LoVo (cell line): ENCODE measurements at regions not wholly inside any gene's neighbourhood (a gene's known extent, or its start where the extent isn't known, plus 50 kb on each side); places are given as distances from the start of the nearest gene placed in this dataset.

Experiments used
- DNase-seq: peaks from one replicate; pipeline ENCODE4 v3.0.0-alpha.2; 2016; ENCODE audit warnings: low spot score

DNA sequence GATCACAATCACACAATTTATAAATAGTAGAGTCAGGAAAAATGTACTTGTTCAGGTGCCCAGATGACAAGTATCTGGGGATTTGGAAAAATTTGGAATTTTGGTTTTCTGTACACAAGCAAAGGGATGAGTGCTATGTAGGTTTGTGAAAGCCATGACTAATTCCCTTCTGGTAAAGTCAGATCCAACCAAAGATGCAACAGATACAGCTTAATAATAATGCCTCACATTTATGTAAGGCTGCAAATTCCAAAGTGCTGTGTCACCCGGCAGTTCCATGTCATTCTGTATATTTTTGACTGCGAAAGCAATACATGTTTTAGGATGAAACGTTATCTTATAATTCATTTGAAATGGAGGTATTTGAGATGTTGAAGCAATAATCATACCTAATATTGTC is 102.7 kb upstream of the AGBL1 start:
- no peak for DNase-seq

DNA sequence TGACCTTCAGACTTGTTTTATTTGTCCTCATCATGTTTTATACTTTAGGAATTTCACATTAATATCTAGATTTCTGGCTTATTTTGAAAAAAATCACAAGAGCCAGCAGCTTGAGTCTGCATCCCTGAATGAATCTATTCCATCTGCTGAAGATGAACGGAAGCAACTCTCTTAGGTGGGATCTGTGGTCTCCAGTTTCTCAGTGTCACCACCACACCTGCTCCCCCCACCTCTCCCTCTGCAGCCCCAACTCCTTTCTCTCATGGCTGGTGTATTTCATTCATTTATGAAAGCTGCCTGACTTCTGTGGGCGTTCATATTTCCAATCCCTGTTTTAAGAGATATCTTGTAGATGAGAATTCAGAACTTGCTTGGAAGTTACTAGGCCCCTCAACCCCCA is 102.1 kb upstream of the AGBL1 start:
- no peak for DNase-seq

DNA sequence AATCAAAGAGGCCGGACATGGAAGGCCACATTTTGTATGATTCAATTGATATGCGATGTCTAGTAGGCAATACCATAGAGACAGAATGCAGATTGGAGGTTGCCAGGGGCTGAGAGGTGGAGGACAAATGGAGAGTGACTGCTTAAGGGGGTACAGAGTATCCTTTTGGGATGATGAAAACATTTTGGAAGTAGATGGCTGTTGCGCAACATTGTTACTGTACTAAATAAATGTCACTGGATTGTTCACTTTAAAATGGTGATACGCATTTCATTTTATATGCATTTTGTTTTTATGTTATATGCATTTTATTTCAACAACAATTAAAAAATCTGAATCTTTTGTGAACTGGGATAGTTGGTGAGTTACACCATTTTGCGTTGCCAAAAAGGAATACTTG is 99.7 kb upstream of the AGBL1 start:
- no peak for DNase-seq

DNA sequence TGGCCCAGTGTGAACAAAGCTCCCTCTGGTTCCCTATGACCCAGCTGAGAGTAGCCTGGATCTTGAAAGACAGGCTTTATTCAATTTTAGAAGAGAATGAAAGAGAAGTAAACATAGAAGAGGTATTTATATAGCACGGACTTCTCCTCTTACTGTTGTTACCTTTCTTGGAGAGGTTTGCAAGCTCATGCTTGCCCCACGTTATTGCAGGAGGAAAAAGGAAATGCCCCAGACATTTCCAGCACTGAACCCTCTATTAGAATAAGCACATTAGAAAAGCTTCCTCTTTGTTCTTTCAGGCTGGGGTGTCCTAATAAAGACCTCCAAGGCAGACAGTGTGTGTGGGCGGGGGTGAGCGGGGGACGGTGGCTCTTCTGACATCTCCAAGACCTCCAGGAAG is 98.7 kb upstream of the AGBL1 start:
- no peak for DNase-seq

GRCh38 chr15:85984241-85984640 is 95.4 kb upstream of the AGBL1 start:
- no peak for DNase-seq

- DNase-seq, result no peak
These were observed 93.6 kb upstream of the AGBL1 start for GRCh38 chr15:85986116-85986515.

DNA sequence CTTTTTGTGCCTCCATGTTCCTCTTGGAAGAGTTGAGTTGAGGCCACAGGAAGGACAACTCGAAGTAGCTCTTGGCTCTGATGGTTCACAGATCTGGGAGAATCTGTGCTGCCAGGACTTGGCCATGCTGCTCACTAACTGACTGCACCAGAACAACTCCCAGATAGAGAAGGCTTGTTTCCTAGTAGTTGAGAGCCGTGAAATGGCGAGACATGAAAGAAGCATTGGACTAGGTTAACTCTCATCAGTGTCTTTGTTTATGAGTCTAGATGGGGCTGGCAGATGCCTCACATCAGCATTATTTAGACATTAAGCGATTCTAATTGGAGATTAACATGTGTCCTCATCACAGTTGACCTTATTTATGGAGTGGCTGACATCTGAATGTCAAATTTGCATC is 92.9 kb upstream of the AGBL1 start:
- no peak for DNase-seq

- no peak for DNase-seq
These were observed 90.9 kb upstream of the AGBL1 start for GRCh38 chr15:85988741-85989140.

- no peak for DNase-seq
These were observed 87.4 kb upstream of the AGBL1 start for GRCh38 chr15:85992224-85992623.

- no peak for DNase-seq
These were observed 86.6 kb upstream of the AGBL1 start for GRCh38 chr15:85993116-85993515.

DNA sequence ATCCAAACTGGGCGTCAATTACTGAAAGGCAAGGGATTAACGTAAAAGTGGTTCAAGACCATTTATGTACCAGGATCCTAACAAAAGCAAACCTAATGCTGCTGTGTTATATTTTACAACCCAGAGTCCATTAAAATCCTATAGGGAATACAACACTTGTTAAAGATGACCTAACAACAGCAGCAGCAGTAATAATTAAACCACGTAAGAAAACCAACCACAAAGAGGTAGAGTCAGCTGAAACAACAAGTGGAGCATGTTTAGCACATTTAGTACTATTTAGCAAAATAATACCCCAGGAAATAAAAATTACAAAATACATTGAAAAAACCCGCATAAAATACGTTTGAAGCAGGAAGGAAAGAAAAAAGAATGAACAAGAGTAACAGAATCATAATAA is 82.1 kb upstream of the AGBL1 start:
- DNase-seq, result no peak

DNA sequence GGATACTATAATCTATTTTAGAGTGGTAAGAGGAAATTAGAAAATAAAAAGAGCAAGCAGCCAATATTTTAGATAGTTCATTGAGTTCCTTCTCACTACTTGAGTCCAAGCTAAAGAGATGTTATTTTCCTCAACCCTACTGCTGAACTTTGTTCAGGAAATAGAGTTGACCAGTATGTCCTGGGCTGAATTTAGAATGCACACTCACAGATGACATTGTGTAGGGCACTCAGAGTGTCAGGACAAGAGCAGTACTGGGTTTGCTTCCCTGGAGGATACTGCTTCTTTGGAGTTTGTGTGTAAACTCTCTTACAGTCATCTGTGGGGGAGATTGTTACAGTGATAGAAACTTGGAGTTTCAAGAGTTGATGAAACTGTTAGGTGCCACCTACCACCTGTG is 80.0 kb upstream of the AGBL1 start:
- no peak for DNase-seq

DNA sequence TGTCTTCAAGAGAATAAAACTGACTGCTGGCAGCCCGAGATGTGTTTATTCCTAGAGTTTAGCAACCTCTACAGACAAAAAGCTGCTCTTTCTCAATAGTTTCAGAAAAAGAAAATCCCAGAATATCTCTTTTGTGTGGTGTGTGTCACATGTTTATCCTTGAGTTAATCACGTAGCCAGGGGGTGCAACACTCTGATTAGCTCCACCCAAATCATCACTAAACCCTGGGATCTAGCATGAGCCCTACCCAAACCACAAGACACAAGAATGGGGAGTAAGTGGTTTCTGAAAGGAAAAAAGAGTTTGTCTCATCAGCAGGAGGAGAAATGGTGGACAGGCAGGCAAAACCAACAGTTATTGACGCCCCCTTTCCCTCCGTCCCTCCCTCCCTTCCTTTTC is 78.5 kb upstream of the AGBL1 start:
- no peak for DNase-seq

DNA sequence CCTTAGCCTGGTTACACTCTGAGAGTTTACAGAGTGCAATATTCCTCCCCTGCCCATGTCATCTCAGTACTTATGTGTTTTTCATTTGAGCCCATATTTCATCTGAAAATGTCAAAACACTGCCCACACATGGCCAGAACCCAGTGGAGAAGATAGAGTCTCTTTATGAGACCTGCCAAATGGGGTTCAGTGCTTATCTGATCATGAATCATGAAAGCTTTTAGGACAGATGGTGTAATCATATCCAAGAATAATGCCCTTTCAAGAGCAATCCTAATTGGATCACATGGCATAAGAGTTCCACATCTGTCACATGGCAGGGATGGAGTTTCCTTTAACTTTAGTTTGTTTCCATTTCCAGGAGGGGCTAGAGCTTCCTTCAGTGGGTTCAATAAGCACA is 77.2 kb upstream of the AGBL1 start:
- DNase-seq, result no peak

GRCh38 chr15:86004061-86004460 is 75.6 kb upstream of the AGBL1 start:
- DNase-seq, result no peak

GRCh38 chr15:86006546-86006945 is 73.1 kb upstream of the AGBL1 start:
- no peak for DNase-seq

DNA sequence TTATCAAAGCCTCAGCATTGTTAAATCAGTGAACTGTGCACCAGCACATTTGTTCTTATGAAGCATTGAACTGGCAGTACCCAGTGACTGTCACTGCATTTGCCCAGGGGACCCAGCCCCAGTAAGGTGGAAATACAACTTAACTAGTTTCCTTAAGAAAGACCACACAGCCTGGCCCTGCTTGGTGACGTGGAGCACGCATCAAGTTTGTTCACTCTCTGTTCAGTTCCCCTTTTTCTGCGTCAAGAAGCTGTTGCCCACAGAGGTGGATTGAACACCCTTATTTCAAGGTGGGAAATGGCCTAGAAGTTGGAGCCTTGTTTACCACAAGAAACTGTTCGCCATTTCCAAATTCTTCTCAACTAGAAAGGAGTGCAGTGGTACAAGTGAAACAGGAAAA is 69.9 kb upstream of the AGBL1 start:
- no peak for DNase-seq

DNA sequence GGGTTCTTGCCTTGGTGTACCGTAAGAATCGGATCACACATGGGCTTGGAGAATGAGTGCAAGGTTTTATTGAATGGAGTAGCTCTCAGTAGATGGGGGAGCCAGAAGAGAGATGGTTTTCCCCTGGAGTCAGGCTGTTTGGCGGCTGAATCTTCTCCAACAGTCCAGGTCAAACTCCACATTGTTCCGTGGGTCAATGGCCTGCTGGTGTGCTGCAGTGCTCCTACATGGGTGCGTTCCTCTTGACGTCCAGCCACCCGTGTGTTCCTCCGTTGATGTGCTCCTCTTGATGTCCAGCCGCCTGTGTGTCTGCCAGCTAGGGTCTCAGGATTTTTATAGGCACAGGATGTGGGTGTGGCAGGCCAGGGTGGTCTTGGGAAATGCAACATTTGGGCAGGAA is 69.3 kb upstream of the AGBL1 start:
- no peak for DNase-seq

DNA sequence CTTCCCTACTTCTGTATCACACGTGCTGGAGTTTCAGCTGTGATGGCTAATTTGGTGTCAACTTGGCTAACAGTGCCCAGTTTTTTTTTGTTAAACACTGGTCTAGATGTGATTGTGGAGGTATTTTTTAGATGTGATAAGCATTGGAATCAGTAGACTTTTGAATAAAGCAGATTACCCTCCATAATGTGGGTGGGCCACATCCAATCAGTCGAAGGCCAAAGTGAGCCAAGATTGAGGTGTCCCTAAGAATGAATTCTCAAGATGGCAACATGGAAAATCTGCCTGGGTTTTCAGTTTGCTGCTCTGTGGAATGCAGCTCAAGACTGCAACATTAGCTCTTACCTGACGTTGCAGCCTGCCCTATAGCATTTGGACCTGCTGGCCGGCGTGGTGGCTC is 68.8 kb upstream of the AGBL1 start:
- no peak for DNase-seq

DNA sequence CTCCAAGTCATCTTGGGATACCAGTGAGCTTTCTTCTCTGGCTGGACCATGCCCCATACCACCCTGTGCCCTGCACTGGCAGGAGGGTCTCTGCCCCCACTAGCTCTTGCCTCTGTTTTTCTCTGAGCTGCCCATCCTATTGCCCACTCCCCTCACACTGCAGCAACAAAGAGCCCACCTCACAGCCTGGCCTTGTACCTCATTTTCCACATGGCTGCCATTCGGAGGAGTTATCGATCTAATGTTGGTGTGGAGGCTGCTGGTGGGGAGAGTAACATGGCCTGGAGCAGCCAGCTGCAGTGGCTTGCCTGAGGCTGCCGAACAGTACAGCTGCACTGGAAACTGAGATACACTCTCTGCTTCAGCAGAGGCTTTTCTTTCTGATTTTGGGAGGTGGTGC is 65.7 kb upstream of the AGBL1 start:
- DNase-seq, result no peak

GRCh38 chr15:86016750-86017149 is 62.9 kb upstream of the AGBL1 start:
- DNase-seq, result no peak

DNA sequence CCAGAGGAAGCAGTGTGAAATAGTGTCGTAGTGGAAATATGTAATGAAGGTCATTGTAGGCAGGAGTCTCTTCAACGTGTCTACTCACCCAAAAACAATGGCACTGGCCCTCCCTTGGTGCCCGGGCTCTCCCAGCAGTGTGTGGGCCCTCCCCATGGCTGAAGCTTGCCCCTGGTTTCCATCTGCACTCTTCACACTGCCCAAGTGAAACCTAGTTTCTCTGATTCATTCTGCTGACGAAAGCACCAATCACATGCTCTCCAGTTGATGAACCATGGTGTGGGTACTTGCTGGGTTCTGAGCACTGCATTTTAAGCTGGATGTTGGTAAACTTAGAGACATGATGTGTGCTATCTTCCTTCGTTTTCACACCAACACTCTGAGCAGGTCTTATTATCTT is 61.0 kb upstream of the AGBL1 start:
- DNase-seq, result no peak

- peak; percentile 88 for DNase-seq
These were observed 58.1 kb upstream of the AGBL1 start for GRCh38 chr15:86021281-86022264.

DNA sequence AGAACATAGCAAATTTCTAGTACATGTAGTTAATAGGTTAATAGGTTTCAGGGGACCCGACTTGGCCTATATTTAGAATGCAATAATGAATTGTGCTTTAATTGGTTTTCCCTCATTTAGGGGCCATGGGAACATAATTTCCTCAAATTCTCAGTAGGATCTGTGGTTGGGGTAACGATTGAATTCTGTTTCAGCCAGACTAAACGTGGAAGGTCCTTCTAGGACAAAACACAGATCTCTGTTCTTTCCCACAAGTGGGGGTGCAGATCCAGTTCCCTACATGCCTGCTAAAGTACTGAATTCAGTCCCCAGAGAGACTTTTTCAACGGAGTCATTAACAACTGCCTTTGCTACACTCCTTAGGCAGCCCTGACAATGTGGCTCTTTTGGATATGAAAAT is 50.7 kb upstream of the AGBL1 start:
- DNase-seq, result no peak
